ENCODE measurements at regions not wholly inside any gene's neighbourhood (a gene's known extent, or its start where the extent isn't known, plus 50 kb on each side); places are given as distances from the start of the nearest gene placed in this dataset.

DNA sequence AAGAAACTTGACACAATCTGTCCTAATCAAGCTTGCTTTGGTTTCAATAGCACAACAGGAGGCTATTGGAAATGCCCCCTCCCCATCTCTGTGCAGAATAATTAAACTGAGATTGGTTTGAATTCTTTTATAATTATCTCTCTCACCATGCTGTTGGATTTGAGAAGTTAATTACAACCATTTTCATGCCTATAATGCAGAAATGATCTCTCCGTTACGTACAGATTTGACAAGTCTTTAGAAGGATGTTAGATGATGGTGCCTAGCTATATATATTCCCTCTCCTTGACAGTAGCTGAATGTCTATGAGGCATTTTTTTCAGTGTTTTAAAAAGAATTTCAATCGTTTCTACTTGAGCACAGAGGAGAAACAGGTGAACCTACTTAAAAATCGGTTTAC is 488.4 kb upstream of the TECRL start:
- TF ChIP-seq, protein P1, sequence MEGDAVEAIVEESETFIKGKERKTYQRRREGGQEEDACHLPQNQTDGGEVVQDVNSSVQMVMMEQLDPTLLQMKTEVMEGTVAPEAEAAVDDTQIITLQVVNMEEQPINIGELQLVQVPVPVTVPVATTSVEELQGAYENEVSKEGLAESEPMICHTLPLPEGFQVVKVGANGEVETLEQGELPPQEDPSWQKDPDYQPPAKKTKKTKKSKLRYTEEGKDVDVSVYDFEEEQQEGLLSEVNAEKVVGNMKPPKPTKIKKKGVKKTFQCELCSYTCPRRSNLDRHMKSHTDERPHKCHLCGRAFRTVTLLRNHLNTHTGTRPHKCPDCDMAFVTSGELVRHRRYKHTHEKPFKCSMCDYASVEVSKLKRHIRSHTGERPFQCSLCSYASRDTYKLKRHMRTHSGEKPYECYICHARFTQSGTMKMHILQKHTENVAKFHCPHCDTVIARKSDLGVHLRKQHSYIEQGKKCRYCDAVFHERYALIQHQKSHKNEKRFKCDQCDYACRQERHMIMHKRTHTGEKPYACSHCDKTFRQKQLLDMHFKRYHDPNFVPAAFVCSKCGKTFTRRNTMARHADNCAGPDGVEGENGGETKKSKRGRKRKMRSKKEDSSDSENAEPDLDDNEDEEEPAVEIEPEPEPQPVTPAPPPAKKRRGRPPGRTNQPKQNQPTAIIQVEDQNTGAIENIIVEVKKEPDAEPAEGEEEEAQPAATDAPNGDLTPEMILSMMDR (IDR thresholded peaks at IDR 0.05; ENCODE audit: control insufficient read depth, extremely low read depth, insufficient read depth) = no peak
- H3K4me3 ChIP-seq (ENCODE audit: low read depth, low read length) = no peak overlapping the region

DNA sequence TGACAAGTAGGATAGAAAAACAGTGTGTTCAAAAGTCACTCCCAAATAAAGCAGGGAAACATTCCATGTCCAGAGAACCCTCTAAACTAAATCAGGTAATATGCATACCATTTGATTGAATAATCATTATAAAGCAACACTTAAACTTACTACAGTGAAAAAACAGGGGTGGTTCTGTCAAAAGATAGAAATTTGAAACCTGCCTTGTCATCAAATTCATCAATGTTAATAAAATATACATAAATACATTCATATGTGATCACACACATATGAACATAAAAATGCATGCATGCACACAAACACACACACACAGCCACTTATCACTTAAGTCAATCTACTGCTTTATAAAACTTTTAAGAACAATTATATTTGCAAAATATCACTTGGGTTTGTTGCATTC is 485.8 kb upstream of the TECRL start:
- no peak for DNase-seq (ENCODE audit: low read depth)
- no peak overlapping the region for H3K4me3 ChIP-seq (ENCODE audit: low read depth, low read length)
- TF ChIP-seq, protein P1 (IDR thresholded peaks at IDR 0.05; ENCODE audit: control insufficient read depth, extremely low read depth, insufficient read depth) = no peak

More for the DNA sequence above, 488.4 kb upstream of the TECRL start:
- DNase-seq (ENCODE audit: low read depth) = no peak

DNA sequence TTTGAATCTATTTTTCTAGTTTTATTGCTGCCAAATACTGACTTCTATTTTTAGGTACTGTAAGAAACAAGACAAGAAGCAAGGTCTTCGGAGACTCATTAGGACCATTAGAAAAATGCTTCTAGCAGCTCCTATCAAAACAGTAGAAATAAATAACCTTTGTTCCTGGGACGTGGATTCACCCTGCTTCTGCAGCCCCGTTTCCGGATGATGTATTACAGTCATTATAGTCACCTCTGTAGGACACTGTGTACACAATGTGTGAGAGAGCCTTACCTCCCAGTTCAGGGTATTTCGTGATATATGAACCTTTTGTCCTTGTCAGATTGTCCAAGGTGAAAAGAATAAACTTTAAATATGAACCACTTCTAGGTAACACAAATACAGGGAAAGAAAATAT is 484.0 kb upstream of the TECRL start:
- H3K4me3 ChIP-seq (ENCODE audit: low read depth, low read length) = no peak overlapping the region
- no peak for DNase-seq (ENCODE audit: low read depth)
- TF ChIP-seq, protein P1 (IDR thresholded peaks at IDR 0.05; ENCODE audit: control insufficient read depth, extremely low read depth, insufficient read depth) = no peak

DNA sequence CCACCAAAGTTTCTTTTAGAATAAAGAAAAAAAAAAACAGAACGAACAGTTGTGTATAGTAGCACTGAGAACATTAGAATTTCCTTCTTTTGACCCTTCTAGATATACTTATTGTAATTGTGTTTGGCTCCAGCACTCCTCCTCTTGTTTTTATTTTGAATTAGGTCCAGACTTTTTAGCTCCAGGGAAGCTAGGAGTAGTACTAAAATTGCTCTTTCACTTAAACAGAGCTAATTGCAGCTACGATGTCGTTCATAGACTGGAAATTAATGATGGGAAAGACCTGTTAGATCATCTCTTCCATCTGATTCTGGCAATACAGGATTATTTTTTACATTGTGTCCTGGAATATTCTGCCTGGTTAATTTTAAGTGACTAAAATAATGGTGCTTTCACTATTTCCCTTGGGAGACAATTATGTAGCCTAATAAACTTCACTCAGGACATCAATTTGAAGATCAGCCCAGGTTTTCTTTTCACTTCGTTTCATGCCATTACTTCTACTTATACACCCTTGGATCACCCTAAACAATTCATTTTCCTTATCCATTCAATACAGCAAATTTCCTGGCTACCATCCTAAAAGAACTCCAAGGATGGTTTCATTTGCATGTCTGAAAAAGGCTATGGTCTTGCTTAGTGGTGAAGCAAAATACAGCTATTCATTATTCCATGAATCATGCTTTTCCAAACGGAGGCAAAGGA is 480.8 kb upstream of the TECRL start:
- no peak overlapping the region for H3K4me3 ChIP-seq (ENCODE audit: low read depth, low read length)
- TF ChIP-seq, protein P1 (IDR thresholded peaks at IDR 0.05; ENCODE audit: control insufficient read depth, extremely low read depth, insufficient read depth) = no peak
- no peak for DNase-seq (ENCODE audit: low read depth)

DNA sequence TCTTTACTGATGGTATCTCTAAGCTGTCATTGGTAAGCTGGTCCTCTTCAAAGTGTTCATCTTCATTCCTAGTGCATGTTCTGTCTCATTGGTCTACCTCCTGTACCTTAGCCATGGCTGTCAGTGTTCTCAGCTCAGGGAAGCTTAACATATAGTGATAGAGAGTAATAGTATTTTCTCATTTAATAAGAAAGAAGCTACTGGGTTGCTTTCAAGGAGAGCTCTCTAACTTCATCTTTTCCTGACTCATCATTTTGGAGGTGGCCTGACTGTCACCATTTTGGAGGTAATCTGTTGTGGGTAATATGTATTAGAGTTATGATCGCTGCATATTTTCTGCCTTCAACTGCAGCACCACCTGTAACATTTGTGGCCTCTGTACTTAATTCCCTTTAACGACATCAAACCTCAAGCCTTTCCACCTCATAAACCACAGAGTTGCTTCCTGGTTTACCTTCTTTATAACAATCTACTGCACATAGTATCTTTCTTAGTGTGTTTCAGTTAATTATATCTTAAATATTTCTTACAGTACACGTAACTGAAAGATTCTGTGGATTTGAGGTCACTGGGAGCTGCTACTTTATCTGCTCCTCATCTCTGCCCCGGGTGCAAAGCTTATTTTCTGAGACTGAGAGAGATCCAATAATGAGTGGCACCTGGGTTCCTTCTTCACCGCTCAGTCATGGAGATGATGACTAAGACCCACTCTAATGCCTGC is 474.0 kb upstream of the TECRL start:
- H3K4me3 ChIP-seq (ENCODE audit: low read depth, low read length) = no peak overlapping the region
- no peak for DNase-seq (ENCODE audit: low read depth)
- TF ChIP-seq, protein P1 (IDR thresholded peaks at IDR 0.05; ENCODE audit: control insufficient read depth, extremely low read depth, insufficient read depth) = no peak

DNA sequence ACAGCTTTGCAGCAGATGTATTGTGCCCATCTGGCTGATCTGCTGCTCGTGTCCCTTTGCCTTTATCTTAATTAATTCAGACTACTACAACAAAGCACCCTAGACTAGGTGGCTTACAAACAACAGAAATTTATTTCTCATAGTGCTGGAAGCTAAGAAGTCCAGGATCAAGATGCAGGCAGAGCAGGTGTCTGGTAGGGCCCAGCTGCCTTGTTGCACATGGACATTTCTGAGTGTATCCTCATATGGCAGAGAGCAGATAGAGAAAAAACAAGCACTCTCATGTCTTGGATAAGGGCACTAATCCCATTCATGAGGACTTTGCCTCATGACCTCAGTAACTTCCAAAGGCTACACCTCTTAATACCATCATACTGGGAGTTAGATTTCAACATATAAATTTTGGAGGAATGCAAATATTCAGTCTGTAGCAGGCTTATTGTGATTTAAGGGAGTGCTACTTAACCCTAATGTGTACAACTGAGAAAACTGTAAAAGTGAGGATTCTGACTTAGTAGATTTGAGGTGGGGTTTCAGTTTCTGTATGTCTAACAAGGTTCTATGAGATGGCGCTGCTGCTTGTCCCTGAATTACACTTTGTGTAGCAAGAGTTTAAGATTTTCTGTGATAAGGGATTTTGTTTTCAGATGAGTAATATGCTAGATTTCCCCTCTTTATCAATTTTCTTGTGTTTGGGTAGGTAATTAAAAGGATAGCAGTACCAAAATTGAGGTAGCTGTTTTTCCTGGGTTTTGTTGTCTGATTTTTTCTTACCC is 473.2 kb upstream of the TECRL start:
- no peak for DNase-seq (ENCODE audit: low read depth)
- H3K4me3 ChIP-seq (ENCODE audit: low read depth, low read length) = no peak overlapping the region
- TF ChIP-seq, protein P1 (IDR thresholded peaks at IDR 0.05; ENCODE audit: control insufficient read depth, extremely low read depth, insufficient read depth) = no peak

Data from LNCaP clone FGC (cell line).